DMS79 treated with DMSO at 0.1 percent for 48 hours (cell line): ENCODE measurements at regions not wholly inside any gene's neighbourhood (a gene's known extent, or its start where the extent isn't known, plus 50 kb on each side); places are given as distances from the start of the nearest gene placed in this dataset.
"Not testable (repeated sequence)": the region's sequence is repeated elsewhere in the genome, so short reads cannot be mapped to it uniquely, and the experiment has no call there.

Experiments
- DNase-seq: peaks from one replicate; lab custom pipeline; 2025; lab: John Stamatoyannopoulos, UW

DNA sequence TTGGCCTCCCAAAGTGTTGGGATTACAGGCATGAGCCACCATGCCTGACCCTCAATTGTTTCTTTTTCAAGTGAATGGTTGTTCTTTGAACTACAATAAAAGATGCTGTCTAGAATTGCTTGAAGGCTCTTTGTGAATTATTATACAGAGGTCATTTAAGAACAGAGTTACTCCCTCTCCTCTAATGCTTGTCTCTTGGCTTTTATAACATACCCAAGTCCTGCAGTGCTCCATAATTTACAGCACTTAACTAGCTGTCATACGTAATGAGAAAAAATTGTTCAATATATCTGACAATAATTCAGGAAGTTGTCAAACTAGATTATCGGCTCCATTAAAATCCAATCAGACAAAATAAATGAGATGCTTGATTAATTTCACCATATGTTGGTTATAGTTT is 823.0 kb upstream of the ATXN7L3B start:
- no peak for DNase-seq

GRCh38 chr12:73716143-73716542 is 821.5 kb upstream of the ATXN7L3B start:
- not testable (repeated sequence) for DNase-seq

- no peak for DNase-seq
Observed at GRCh38 chr12:73719223-73719622, 818.4 kb upstream of the ATXN7L3B start.

GRCh38 chr12:73726881-73727280 is 810.8 kb upstream of the ATXN7L3B start:
- no peak for DNase-seq

DNA sequence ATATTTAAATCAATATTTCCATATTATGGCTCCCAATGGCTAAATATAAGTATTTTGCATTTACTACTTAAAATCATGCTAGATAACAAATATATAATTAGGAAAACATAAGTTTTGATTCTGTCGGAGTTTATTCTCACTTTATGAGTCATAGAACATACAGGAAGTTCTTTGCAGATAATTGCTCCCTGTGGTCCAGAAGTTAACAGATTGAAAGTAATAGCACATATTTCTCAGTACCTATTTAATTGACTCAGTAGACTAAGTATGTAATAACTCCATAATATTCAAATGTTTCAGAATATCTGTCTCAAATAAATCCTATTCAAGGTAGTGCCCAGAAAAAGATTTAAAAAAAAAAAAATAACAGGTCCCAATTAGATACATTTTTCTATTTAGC is 806.0 kb upstream of the ATXN7L3B start:
- DNase-seq = no peak

DNA sequence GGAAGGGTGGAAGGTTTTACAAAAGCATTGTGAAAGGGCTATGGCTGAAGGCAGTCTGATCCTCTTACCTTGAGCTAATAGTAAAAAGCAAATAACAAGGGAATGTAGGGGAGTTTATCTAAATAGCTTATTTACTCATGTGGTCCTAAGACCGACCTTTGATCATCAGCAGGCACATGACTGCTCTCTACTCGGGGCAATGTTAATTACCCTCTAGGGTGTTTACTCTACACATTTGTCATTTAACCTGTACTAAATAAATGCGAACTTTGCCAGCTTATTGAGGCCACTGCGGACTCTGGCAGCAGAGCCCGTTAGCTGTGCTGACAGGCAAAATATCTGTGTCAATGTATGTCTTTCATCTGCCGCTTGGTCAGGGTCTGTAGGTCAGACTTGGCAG is 768.3 kb upstream of the ATXN7L3B start:
- no peak for DNase-seq

DNA sequence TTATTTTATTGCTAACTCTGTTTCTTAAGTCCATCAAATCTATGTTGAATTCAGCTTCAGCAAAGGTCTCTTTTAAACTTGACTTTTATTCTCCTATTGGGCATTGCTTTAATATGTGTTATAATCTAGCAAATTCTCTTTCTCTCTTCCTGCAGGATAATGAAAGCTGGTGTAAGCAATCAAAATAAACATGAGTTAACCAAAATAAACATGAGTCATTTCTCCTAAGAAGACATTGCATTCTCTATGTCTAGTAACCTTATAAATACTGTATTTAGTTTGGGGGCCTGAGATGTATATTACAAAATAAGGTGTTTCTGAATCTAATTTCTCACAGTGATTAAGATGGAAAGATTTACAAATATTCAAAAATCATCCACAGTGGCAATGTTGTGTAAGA is 739.1 kb upstream of the ATXN7L3B start:
- no peak for DNase-seq

DNA sequence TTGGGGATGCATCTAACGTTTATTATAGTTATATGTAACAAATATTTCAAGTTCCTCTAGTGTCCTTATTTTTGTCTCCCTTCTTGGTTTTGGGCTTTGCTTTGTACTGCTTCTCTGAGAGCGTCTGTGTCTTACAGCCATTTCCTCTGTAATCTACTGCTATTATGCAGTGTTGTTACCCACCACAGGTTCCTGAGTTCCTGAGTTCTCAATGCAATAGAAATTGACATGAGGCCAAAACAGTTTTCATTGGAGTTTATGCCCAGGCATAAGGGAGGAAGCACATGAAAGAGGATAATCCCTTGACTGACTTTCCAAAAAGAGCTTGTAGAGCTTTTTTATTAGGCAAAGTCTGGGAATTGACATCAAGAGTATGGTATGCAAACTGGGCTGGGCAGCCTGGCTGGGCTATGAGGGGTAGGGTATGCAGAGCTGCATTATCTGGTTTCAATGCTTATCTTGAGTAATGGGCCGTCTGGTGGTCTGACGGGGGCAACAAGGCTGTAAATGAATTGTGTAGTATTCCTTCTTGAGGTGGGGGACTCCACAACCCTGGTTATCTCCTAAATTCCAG is 722.5 kb upstream of the ATXN7L3B start:
- no peak for DNase-seq

GRCh38 chr12:73817161-73817560 is 720.5 kb upstream of the ATXN7L3B start:
- no peak for DNase-seq

- no peak for DNase-seq
Observed at GRCh38 chr12:73833746-73834145, 703.9 kb upstream of the ATXN7L3B start.

GRCh38 chr12:73841963-73842362 is 695.7 kb upstream of the ATXN7L3B start:
- DNase-seq = no peak

DNA sequence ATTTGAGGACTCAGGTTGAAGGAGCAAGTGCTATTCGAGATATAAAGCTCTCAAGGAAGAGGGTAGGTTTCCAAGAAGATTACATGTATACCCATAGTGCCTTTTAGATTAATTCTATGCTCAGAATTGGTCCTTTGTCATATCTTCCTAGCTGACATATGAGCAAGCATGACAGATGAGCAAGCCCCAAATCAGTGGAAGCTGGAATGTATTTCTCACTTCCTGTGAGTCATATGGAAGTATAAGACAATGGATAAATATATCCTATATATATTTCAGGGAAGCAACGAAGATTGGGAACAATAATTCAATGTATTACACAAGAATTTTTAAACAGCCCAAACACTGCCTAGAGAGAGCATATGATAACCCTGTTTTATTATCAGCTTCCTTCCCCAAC is 674.1 kb upstream of the ATXN7L3B start:
- no peak for DNase-seq

GRCh38 chr12:73867147-73867546 is 670.5 kb upstream of the ATXN7L3B start:
- no peak for DNase-seq

GRCh38 chr12:73877291-73877690 is 660.3 kb upstream of the ATXN7L3B start:
- DNase-seq = not testable (repeated sequence)

- no peak for DNase-seq
Observed at GRCh38 chr12:73892201-73892600, 645.4 kb upstream of the ATXN7L3B start.

GRCh38 chr12:73898645-73899044 is 639.0 kb upstream of the ATXN7L3B start:
- no peak for DNase-seq

GRCh38 chr12:73902260-73902659 is 635.4 kb upstream of the ATXN7L3B start:
- DNase-seq = no peak

GRCh38 chr12:73906757-73907156 is 630.9 kb upstream of the ATXN7L3B start:
- DNase-seq = no peak

DNA sequence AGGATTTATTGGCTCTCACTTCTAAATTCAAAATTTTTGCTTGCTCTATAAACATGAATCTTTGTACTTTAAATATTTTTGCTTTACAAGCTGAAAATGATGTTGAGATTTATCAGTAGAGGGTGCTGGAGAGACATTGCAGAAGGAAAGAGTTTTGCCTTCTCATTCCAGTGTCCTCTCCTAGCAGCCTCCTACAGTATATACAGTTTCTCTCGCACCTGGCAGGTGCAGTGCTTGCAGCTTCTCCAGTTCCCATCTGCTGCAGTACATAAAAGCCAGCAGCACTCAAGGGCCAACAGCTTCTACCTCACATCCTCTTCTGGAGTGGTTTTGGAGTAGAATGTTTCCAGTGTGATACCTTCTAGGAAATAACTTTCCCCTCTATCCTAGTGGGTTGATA is 601.8 kb upstream of the ATXN7L3B start:
- no peak for DNase-seq

GRCh38 chr12:73947326-73948026 is 590.2 kb upstream of the ATXN7L3B start:
- DNase-seq = no peak

DNA sequence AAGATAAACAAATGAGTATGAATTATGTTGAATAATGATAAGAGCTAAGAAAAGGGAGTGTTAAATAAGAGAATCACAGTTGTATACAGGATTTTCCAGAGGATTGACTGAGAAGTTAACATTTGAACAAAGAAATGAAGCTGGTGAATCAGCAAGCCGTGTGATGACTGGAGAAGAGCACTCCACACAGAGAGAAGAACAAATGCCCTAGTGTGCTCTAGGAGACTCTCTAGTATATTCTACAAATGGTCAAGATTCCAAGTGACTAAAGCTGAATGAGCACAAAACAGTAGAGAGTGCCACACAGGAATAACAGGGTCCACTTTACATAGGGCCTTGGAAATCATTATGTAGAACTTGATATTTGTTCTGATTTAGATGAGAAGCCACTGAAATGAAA is 587.1 kb upstream of the ATXN7L3B start:
- DNase-seq = no peak

DNA sequence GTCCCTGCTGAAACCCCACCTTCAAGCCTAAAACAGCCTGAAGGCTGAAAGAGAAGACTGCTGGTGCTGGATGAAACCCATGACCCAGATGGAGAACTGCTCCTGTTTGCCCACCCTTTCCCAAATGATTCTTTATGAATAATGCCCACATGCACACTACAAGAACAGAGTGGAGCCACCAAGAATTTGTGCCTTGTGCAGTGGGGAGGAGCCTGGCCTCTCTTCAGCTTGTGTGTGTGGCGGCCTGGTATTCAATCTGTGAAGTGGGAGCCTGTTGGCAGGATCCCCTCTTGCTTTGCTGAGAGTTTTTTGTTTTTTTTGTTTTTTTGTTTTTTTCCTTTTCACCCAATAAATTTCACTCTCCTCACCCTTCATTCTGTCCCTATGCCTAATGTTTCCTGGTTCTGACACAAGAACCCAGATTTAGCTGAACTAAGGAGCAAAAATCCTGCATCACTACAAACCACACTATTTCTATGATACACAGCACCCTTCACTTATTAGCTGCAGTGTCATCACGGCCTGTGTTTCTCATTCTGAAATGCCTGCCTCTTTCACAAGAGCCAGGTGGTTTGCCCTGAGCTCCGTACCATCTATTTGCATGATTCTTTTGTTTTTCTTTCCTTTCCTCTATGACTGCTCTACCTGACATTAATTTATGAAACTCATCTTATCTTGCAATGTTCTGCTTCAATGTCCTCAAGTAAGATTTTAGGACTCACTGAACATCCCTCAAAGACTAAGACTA is 585.5 kb upstream of the ATXN7L3B start:
- no peak for DNase-seq

- DNase-seq = no peak
Observed at GRCh38 chr12:73964641-73965040, 573.0 kb upstream of the ATXN7L3B start.
